ENCODE measurements at regions not wholly inside any gene's neighbourhood (a gene's known extent, or its start where the extent isn't known, plus 50 kb on each side); places are given as distances from the start of the nearest gene placed in this dataset.

DNA sequence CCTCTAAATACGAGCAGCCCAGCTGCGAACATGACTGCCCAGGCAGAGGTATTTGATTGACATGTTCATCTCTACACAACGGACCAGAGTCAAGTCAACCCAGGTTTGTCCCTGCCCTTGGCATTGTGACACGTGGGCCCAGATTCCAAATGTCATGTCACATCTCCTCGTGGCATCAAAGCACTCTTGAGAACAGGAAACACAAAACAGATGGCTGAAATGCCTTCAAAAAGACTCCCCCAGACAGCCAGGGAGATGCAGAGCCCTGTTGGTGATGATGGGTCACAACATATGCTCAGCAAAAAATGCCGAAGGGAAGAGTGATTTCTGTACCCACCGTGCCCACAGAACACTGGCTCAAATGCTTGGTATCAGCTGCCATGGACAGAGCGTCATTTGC is 337.8 kb upstream of the DAB1 start:
- no peak for TF ChIP-seq POLR2A (IDR thresholded peaks at IDR 0.05; ENCODE audit: low read depth, low read length)
- TF ChIP-seq POLR2AphosphoS5 (IDR thresholded peaks at IDR 0.05; ENCODE audit: low read depth, low read length) = no peak
